GM21526 (cell line): ENCODE measurements at regions not wholly inside any gene's neighbourhood (a gene's known extent, or its start where the extent isn't known, plus 50 kb on each side); places are given as distances from the start of the nearest gene placed in this dataset.

Experiments
- ATAC-seq: cut with Tn5 transposase; IDR thresholded peaks from one replicate; pipeline ENCODE4 v1.9.1; 2021; ENCODE audit warnings: moderate library complexity; ENCODE audit not compliant: unreplicated experiment, low FRiP score

DNA sequence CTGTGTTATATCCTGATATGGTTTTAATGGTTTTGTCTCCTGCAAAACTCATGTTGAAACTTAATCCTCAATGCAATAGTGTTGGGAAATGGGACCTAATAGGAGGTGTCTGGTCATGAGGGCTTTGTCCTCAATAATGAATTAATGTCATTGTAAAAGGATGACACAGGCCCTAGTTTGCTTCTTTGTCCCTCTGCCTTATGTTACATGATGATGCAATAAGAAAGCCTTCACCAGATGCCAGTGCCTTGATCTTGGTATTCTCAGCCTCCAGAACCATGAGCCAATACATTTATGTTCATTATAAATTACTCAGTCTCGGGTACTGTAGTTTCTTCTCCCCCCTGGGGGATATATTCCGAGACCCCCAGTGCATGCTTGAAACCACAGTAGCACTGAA, 1247.4 kb upstream of the SORCS1 start:
- no peak for ATAC-seq

DNA sequence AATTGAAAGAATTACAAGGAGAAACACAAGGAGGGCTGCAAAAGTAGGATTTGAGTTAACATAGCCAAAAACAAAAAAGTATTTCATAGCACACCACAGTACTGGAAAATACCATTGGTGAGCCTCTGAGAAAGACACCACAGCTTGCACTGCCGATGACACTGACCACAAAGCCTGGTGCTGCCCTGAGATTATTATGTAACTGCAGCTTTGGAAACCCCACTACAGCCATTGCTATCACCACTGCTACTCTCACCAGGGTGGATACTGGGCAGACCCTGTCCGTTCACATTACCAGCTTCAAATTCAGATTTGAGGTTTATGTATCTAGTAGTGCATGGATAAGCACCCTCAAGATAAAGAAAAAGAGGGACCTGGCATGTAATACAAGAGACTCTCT, 1246.7 kb upstream of the SORCS1 start:
- no peak for ATAC-seq

GRCh38 chr10:108410236-108410635, 1245.7 kb upstream of the SORCS1 start:
- no peak for ATAC-seq

- ATAC-seq = no peak
These were observed 1244.8 kb upstream of the SORCS1 start for GRCh38 chr10:108409306-108409705.

GRCh38 chr10:108404155-108404554, 1239.6 kb upstream of the SORCS1 start:
- ATAC-seq = no peak

- ATAC-seq = no peak
These were observed 1235.0 kb upstream of the SORCS1 start for GRCh38 chr10:108399465-108399864.

DNA sequence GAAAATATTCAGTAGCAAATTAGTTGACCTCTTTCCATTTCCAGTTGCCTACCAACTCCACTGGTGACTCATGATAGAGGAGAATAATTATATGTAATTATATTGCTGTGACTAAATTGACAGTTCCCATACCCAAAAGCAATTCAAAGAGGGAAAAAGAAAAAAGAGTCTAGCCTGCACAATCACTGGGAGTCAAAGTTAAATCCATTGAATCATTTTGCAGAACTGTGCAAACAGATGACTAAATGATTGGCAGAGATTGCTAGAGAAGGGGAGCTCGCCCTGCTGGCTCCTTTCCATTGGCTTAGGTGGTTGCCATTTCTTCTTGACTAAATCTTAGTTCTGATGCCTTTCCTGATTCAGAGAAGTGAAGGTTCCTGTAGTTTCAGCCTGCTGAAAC, 1228.6 kb upstream of the SORCS1 start:
- no peak for ATAC-seq

DNA sequence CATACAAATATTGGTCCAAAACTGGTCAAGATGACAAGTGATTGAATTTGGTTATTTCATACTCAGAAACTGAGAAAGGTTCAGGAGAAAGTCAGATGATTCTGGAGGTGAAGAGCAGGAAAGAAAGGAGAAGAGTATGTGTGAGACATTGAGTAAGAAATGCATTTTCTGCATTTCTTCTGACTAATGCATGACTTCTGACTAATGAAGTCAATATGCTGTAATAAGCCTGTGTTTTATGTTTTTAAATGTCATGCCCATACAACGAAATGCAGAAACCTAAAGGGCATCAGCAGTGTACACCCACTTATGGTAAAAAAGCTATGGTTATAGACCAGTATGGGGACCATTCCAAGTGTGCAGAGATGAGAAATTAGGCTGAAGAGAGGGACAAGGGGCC, 1227.8 kb upstream of the SORCS1 start:
- ATAC-seq = no peak

DNA sequence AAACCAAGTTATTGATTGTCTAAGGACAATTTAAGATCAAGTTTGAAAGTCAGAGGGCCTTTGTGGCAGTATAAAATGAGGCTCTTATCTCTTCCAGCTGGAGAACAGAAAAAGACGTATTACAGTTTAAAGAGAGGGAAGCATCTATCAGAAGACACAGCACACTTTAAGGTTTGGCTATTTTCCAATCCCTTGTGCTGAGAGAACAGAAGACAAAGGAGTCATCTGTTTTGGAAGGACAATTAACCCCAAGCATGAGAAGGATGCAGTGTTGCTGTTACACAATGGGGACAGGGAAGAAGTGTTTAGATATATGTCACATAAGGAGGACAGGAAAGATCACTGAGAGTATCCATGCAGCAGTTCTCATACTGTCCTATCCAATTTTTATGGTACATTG, 1224.2 kb upstream of the SORCS1 start:
- ATAC-seq = no peak

GRCh38 chr10:108385963-108386362, 1221.5 kb upstream of the SORCS1 start:
- no peak for ATAC-seq

GRCh38 chr10:108384378-108384777, 1219.9 kb upstream of the SORCS1 start:
- no peak for ATAC-seq

- no peak for ATAC-seq
These were observed 1214.3 kb upstream of the SORCS1 start for GRCh38 chr10:108378779-108379178.

GRCh38 chr10:108375691-108376090, 1211.2 kb upstream of the SORCS1 start:
- ATAC-seq = no peak

DNA sequence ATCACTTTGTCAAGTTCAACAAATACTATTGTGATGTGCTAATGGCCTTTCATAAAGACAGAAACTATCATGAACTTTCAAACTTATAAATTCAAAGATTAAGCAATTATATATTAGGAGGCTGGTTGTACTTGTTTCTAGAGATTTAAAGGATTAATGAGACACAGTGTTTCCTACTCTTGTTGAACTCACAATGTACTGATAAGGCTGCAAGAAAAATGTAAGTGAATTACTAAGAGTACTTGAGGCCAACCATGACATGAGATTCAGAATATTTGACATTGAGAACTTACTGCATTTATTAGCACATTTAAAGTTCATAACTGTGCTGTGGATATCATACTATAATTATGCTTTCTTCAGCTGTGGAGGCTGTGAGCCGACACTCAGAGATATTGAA, 1210.5 kb upstream of the SORCS1 start:
- ATAC-seq = no peak

- no peak for ATAC-seq
These were observed 1201.0 kb upstream of the SORCS1 start for GRCh38 chr10:108365541-108365940.

DNA sequence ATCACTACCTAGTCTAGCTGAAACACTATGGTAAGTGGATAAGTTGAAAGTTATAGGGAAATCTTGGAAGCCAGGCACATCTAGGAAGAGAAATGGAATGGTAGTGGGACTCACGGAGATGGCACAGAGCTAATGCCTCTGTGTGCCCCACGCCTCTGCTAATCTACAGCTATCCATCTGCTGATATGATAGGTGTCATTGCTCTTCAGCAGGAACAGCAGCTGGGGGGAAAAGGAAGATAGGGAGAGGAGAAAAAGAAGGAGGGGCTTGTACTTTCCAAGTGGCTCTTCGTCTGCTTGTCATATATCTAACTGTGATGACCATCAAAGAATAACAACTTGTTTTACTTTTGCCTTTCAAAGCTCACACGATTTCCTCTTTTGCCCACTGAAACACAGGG, 1199.1 kb upstream of the SORCS1 start:
- no peak for ATAC-seq

DNA sequence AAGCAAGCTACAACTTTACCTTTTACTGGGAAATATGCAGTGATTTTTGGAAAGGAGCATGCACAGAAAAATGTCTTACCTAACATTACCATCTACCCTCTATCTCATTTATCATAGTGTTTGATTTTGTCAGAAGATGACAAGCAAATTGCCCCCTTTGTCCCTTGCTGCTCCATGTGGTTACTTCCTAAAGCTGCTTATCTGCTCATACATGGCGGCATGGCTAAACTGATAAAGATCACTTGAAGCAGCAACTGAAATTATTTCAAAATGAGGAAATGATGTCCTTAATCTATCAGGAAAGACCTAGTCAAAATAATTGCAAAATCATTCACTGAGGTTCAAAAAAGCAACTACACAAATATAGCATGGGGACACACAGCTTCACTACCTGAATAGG, 1198.5 kb upstream of the SORCS1 start:
- no peak for ATAC-seq

- no peak for ATAC-seq
These were observed 1197.8 kb upstream of the SORCS1 start for GRCh38 chr10:108362296-108362695.

GRCh38 chr10:108360187-108360586, 1195.7 kb upstream of the SORCS1 start:
- ATAC-seq = no peak

- no peak for ATAC-seq
These were observed 1194.4 kb upstream of the SORCS1 start for GRCh38 chr10:108358912-108359311.

DNA sequence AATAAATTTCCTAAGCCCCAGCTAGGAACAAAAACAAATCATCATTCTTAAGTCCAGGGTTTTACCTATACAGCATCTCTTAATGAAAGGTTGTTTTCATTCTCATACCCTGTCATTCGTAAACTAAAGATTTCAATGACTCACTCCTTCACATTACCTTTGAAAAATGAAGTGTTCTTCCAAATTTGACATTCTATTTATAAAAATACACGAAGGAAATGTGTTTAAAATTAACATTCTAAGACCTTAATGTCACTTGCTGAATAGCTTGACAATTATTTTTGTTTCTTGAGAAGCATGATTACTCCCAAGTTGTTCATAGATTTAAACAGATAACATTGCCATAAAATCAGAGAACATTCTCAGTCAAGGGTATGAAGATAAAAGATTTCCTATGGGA, 1188.3 kb upstream of the SORCS1 start:
- no peak for ATAC-seq

- no peak for ATAC-seq
These were observed 1183.7 kb upstream of the SORCS1 start for GRCh38 chr10:108348215-108348614.

DNA sequence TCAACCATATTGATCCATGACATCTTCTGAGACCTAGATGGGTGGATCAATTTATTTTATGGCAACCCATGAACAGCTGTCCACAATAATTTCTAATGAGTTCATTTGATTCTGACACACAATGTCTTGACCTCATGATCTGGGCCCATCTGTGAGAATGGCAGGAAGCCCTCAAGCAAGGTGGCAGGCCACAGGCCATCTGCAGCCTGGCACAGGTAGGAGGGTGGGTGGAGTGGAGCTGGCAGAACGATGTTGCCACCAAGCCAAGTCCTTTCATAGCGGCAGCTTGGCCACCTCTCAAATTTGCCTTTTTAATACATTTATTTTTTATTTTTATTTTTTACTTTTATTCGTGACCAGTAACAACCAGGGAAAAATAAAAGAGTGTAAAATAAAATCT, 1181.6 kb upstream of the SORCS1 start:
- no peak for ATAC-seq

GRCh38 chr10:108338146-108338545, 1173.6 kb upstream of the SORCS1 start:
- ATAC-seq = no peak
